Skeletal muscle satellite cell (primary cell): ENCODE measurements at regions not wholly inside any gene's neighbourhood (a gene's known extent, or its start where the extent isn't known, plus 50 kb on each side); places are given as distances from the start of the nearest gene placed in this dataset.
A peak's percentile ranks its signal among the peaks of the same experiment; 100 is the strongest.
"Not testable (repeated sequence)": the region's sequence is repeated elsewhere in the genome, so short reads cannot be mapped to it uniquely, and the experiment has no call there.

ENCODE experiments used
- H3K27me3 ChIP-seq: 2 replicates; pipeline ENCODE4 v1.7.0; 2013; ENCODE audit warnings: low read length; ENCODE audit not compliant: control insufficient read depth, insufficient read depth
- H3K36me3 ChIP-seq: 2 replicates; pipeline ENCODE4 v1.7.0; 2013; ENCODE audit warnings: mild to moderate bottlenecking, control low read depth, low read length; ENCODE audit not compliant: insufficient read depth
- H3K4me1 ChIP-seq: 2 replicates; pipeline ENCODE4 v1.7.0; 2013; ENCODE audit warnings: low read length; ENCODE audit not compliant: control insufficient read depth, insufficient read depth
- H3K4me2 ChIP-seq: 2 replicates; pipeline ENCODE4 v1.7.0; 2013; ENCODE audit warnings: mild to moderate bottlenecking, low read length
- H3K4me3 ChIP-seq: 2 replicates; pipeline ENCODE4 v1.7.0; 2013; ENCODE audit warnings: low read length
- H3K9ac ChIP-seq: 2 replicates; pipeline ENCODE4 v1.7.0; 2013; ENCODE audit warnings: mild to moderate bottlenecking, low read depth, low read length, moderate library complexity
- H3K9me3 ChIP-seq: replicated peaks from 2 replicates; pipeline ENCODE4 v1.7.0; 2013; ENCODE audit warnings: mild to moderate bottlenecking, control low read depth, low read length

GRCh38 chr13:110001670-110002275 is 215.4 kb upstream of the IRS2 start:
- H3K27me3 ChIP-seq, result no peaks in the 10 kb centered on the region
- H3K4me3 ChIP-seq, result no peak overlapping the region
- peak overlapping the region; percentile 47 for H3K9ac ChIP-seq
- H3K36me3 ChIP-seq, result no peaks in the 10 kb centered on the region
- no peaks in the 10 kb centered on the region for H3K9me3 ChIP-seq
- peaks cover 54% of the 10 kb centered on the region for H3K4me1 ChIP-seq
- H3K4me2 ChIP-seq, result peak overlapping the region; percentile 13

GRCh38 chr13:110000534-110001345 is 214.4 kb upstream of the IRS2 start:
- peaks cover 44% of the 10 kb centered on the region for H3K4me1 ChIP-seq
- no peak overlapping the region for H3K4me3 ChIP-seq
- peak overlapping the region; percentile 47 for H3K9ac ChIP-seq
- peak overlapping the region; percentile 13 for H3K4me2 ChIP-seq
- no peaks in the 10 kb centered on the region for H3K36me3 ChIP-seq
- no peaks in the 10 kb centered on the region for H3K27me3 ChIP-seq
- no peaks in the 10 kb centered on the region for H3K9me3 ChIP-seq

GRCh38 chr13:109999659-110000533 is 213.5 kb upstream of the IRS2 start:
- Histone ChIP-seq H3K4me2 (no peak overlapping the region), H3K4me1 (peaks cover 39% of the 10 kb centered on the region), H3K36me3 (no peaks in the 10 kb centered on the region), H3K9ac (no peak overlapping the region), H3K9me3 (no peaks in the 10 kb centered on the region), H3K4me3 (no peak overlapping the region), H3K27me3 (no peaks in the 10 kb centered on the region)

DNA sequence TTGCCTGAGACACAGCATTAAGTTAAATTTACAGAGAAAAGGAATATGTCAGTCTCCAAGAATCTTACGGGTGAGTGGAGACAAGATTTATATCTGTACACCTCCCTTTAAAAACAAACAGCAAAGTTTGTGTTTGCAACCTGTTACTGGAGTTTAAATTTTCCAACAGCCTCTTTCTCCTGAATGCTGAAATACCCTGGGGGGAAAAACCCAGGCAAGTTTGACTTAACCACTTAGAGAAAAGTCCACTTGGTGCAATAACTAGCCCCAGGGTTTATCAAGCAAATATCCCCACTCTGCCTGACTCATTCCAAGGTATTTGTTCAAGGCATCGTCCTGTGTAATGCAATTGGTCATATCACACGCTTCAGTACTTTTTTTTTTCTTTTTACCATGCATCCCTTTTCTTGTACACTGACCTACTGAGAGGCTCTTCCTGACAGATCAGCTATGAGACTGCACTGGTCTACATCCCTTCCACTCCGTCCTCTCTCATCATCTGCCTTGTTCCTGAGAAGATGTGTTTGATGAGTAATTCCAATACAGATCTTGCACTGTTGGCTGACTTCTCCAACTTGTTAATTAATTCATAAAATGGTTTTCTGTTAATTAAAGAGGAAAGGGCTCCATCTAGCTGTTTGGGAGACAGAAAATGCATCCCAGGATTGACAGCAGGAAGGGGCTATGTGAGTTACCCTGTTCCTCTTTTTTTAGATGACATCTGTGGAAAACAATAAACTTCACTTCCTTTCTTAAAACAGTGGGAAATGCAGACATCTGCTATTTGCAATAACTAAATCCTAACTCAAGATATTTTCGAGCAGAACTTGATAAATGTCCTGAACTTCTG is 212.5 kb upstream of the IRS2 start:
- Histone ChIP-seq H3K4me1 (peaks cover 39% of the 10 kb centered on the region), H3K9ac (no peak overlapping the region), H3K4me2 (peak overlapping the region; percentile 5), H3K27me3 (no peaks in the 10 kb centered on the region), H3K9me3 (no peaks in the 10 kb centered on the region), H3K4me3 (no peak overlapping the region), H3K36me3 (no peaks in the 10 kb centered on the region)

DNA sequence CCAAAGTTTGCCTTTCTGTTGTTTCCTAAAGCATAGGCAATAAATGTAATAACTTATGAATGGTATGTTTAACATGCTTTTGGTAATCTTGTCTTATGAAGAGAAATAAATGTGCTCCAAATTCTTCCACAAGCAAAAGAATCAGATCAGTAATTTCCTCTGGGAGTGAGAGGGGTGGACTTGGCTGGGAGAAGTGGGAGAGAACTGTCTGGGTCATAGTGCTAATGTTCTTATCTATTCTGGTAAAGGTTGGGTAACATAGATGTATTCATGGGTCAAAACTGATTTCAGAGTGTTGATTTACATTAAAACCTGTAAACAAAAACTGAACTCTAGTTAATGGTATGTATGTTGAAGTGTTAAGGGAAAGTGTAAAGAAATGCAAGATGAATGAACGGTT is 211.7 kb upstream of the IRS2 start:
- no peak overlapping the region for H3K4me3 ChIP-seq
- H3K4me1 ChIP-seq, result peaks cover 39% of the 10 kb centered on the region
- no peak overlapping the region for H3K4me2 ChIP-seq
- H3K36me3 ChIP-seq, result no peaks in the 10 kb centered on the region
- no peaks in the 10 kb centered on the region for H3K9me3 ChIP-seq
- H3K27me3 ChIP-seq, result no peaks in the 10 kb centered on the region
- H3K9ac ChIP-seq, result no peak overlapping the region

GRCh38 chr13:109997056-109997595 is 210.7 kb upstream of the IRS2 start:
- H3K9me3 ChIP-seq, H3K9ac ChIP-seq, H3K4me3 ChIP-seq, H3K36me3 ChIP-seq, H3K27me3 ChIP-seq, H3K4me2 ChIP-seq: not testable (repeated sequence)
- peaks cover 31% of the 10 kb centered on the region for H3K4me1 ChIP-seq

- Histone ChIP-seq H3K4me3 (no peak overlapping the region), H3K36me3 (no peaks in the 10 kb centered on the region), H3K9ac (no peak overlapping the region), H3K4me2 (no peak overlapping the region), H3K9me3 (no peaks in the 10 kb centered on the region), H3K4me1 (peaks cover 25% of the 10 kb centered on the region), H3K27me3 (no peaks in the 10 kb centered on the region)
Observed at GRCh38 chr13:109996404-109996960, 210.1 kb upstream of the IRS2 start.

DNA sequence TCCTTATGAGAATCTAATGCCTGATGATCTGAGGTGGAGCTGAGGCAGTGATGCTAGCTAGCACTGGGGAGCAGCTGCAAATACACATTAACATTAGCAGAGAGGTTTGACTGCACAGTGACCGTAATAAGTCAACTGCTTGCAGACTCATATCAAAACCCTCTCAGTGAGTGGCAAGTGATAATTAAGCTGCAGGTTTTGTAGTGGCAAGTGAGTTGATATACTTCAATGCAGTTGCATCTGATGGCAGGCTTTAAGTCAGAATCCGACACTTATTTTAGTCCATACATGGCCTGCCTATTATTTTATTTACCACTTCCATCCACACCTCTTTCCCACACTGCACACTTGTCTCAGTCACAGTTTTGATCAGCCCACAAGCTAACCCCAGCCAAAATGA is 209.2 kb upstream of the IRS2 start:
- H3K27me3 ChIP-seq, result no peaks in the 10 kb centered on the region
- H3K9ac ChIP-seq, result no peak overlapping the region
- H3K4me3 ChIP-seq, result no peak overlapping the region
- H3K4me1 ChIP-seq, result peaks cover 17% of the 10 kb centered on the region
- H3K9me3 ChIP-seq, result no peaks in the 10 kb centered on the region
- no peaks in the 10 kb centered on the region for H3K36me3 ChIP-seq
- no peak overlapping the region for H3K4me2 ChIP-seq

- no peaks in the 10 kb centered on the region for H3K36me3 ChIP-seq
- H3K9ac ChIP-seq, result no peak overlapping the region
- H3K9me3 ChIP-seq, result no peaks in the 10 kb centered on the region
- no peak overlapping the region for H3K4me2 ChIP-seq
- peaks cover 21% of the 10 kb centered on the region for H3K4me1 ChIP-seq
- no peak overlapping the region for H3K4me3 ChIP-seq
- H3K27me3 ChIP-seq, result no peaks in the 10 kb centered on the region
Observed at GRCh38 chr13:109990296-109990695, 203.9 kb upstream of the IRS2 start.

GRCh38 chr13:109989686-109990085 is 203.3 kb upstream of the IRS2 start:
- H3K4me1 ChIP-seq, result peaks cover 21% of the 10 kb centered on the region

More at GRCh38 chr13:109989686-109990085, 203.3 kb upstream of the IRS2 start:
- H3K4me2 ChIP-seq, result peak overlapping the region; percentile 59
- no peaks in the 10 kb centered on the region for H3K36me3 ChIP-seq
- H3K27me3 ChIP-seq, result no peaks in the 10 kb centered on the region
- no peak overlapping the region for H3K4me3 ChIP-seq
- no peaks in the 10 kb centered on the region for H3K9me3 ChIP-seq
- no peak overlapping the region for H3K9ac ChIP-seq
